GM23248 (cell line): ENCODE measurements at regions not wholly inside any gene's neighbourhood (a gene's known extent, or its start where the extent isn't known, plus 50 kb on each side); places are given as distances from the start of the nearest gene placed in this dataset.

Experiments
- EZH2 ChIP-seq: fragments of 200-600 bp; sonication (generic); IDR thresholded peaks from 2 replicates; pipeline ENCODE4 v1.6.1; 2018; ENCODE audit warnings: antibody characterized with exemption, mild to moderate bottlenecking; ENCODE audit not compliant: insufficient read depth, poor library complexity, severe bottlenecking
- EZH2phosphoT487 ChIP-seq: fragments of 200-600 bp; sonication (generic); IDR thresholded peaks from 2 replicates; pipeline ENCODE4 v1.6.1; 2018; ENCODE audit warnings: antibody characterized with exemption, moderate library complexity, mild to moderate bottlenecking, low read depth; ENCODE audit not compliant: insufficient read depth

DNA sequence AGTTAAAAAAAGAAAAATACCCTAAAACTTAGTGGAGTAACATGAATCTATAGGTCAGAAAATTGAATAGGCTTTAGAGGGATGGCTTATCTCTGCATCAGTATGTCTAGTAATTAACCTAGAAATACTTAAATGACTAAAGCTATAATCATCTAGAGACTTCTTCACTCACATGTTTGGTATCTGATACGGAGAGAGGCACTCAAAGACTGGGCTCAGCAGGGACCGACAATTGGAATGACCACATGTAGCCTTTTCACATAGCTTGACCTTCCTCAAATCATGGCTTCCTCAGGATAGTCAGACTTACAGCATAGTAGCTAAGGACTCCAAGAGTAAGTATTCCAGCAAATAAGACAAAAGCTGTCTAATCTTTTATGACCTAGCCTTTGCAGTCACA is 105.3 kb upstream of the RORB start:
- TF ChIP-seq EZH2, result no peak
- TF ChIP-seq EZH2phosphoT487, result no peak
